Mammary epithelial cell (primary cell): ENCODE measurements at regions not wholly inside any gene's neighbourhood (a gene's known extent, or its start where the extent isn't known, plus 50 kb on each side); places are given as distances from the start of the nearest gene placed in this dataset.
"Not testable (repeated sequence)": the region's sequence is repeated elsewhere in the genome, so short reads cannot be mapped to it uniquely, and the experiment has no call there.

Experiments used
- CTCF ChIP-seq, 2 donors: IDR thresholded peaks in 1 of 2; conservative IDR thresholded peaks in 1 of 2; 2 replicates each; pipeline ENCODE4 v1.5.1; 2011 to 2012; ENCODE audit warnings: inconsistent platforms in 2 of 2, low read length in 2 of 2, mild to moderate bottlenecking in 2 of 2, control low read depth in 1 of 2, low read depth in 1 of 2; ENCODE audit not compliant: insufficient read depth in 1 of 2; ENCODE audit errors: extremely low read depth in 1 of 2
- EZH2 ChIP-seq: IDR thresholded peaks from 2 replicates; pipeline ENCODE4 v1.6.1; 2012; ENCODE audit warnings: low read length, inconsistent platforms, borderline replicate concordance

GRCh38 chr2:193170981-193171380 is 976.2 kb upstream of the TMEFF2 start:
- not testable (repeated sequence) for TF ChIP-seq EZH2; CTCF (conservative IDR thresholded peaks at IDR 0.05 in 1 of 2, IDR thresholded peaks at IDR 0.05 in 1 of 2; ENCODE audit: extremely low read depth in 1 of 2, insufficient read depth in 1 of 2, low read depth in 1 of 2, low read length in 2 of 2)
